Mucosa of descending colon (tissue), 3 donors: ENCODE measurements at regions not wholly inside any gene's neighbourhood (a gene's known extent, or its start where the extent isn't known, plus 50 kb on each side); places are given as distances from the start of the nearest gene placed in this dataset.

Experiments used
- ATAC-seq: fragments of 200-7000 bp; cut with Tn5 transposase; one replicate; pipeline ENCODE4 v1.9.1; 2020; ENCODE audit warnings: mild to moderate bottlenecking, moderate library complexity
- DNase-seq, 3 donors: peaks; one replicate each; pipeline ENCODE4 v3.0.0-alpha.2; 2020
- H3K36me3 ChIP-seq: fragments of 200-600 bp; one replicate; pipeline ENCODE4 v1.8.0; 2021; ENCODE audit warnings: low read depth, mild to moderate bottlenecking
- H3K4me1 ChIP-seq: fragments of 200-600 bp; one replicate; pipeline ENCODE4 v1.8.0; 2021; ENCODE audit warnings: low read depth, mild to moderate bottlenecking
- H3K4me3 ChIP-seq: fragments of 200-600 bp; one replicate; pipeline ENCODE4 v1.8.0; 2021; ENCODE audit warnings: mild to moderate bottlenecking
- H3K9me3 ChIP-seq: fragments of 200-600 bp; one replicate; pipeline ENCODE4 v1.8.0; 2021; ENCODE audit warnings: mild to moderate bottlenecking
- intact Hi-C, 2 donors: fragments of 100-400 bp; cut with DNase I in 1 of 2; cut with micrococcal nuclease in 1 of 2; formaldehyde crosslinking; loops; one replicate each; pipeline versions ENCODE4 v1.11.0 to v1.11.1; 2022; cut with DNase I, micrococcal nuclease
- TF ChIP-seq, protein P1 (sequence below): fragments of 200-600 bp; IDR thresholded peaks from one replicate; pipeline ENCODE4 v1.8.0; 2022; ENCODE audit warnings: antibody characterized with exemption, mild to moderate bottlenecking
- donor health status: DM: no; HTN: no; CAD: no; lungs with moderate emphysema.
- donor health status: DM: no; HTN: no; CAD: no.
- donor health status: DM: no; HTN: yes; CAD: no.

DNA sequence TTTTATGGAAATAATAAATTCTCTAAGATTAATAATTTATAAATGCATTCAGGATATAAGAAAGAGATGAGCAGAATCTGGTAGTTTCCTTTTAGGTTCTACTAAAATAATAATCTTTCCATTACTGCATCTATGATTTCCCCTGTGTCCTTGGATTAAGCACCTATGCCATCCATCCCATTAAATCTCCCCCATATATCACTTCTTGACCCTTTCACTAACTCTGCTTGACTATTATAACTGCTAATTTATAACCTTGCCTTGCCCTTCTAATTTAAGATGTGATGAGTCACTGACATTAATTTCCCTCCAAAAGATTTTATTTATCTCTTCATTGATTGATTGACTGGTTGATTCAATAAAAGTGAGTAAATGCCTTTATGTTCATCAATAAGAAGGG lies 348.3 kb upstream of the LRATD1 start:
- no peak overlapping the region for H3K4me3 ChIP-seq
- H3K4me1 ChIP-seq = no peaks in the 10 kb centered on the region
- intact Hi-C loops = no loop called here
- TF ChIP-seq, protein P1, sequence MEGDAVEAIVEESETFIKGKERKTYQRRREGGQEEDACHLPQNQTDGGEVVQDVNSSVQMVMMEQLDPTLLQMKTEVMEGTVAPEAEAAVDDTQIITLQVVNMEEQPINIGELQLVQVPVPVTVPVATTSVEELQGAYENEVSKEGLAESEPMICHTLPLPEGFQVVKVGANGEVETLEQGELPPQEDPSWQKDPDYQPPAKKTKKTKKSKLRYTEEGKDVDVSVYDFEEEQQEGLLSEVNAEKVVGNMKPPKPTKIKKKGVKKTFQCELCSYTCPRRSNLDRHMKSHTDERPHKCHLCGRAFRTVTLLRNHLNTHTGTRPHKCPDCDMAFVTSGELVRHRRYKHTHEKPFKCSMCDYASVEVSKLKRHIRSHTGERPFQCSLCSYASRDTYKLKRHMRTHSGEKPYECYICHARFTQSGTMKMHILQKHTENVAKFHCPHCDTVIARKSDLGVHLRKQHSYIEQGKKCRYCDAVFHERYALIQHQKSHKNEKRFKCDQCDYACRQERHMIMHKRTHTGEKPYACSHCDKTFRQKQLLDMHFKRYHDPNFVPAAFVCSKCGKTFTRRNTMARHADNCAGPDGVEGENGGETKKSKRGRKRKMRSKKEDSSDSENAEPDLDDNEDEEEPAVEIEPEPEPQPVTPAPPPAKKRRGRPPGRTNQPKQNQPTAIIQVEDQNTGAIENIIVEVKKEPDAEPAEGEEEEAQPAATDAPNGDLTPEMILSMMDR = no peak
- ATAC-seq = no peak
- no peak for DNase-seq
- H3K9me3 ChIP-seq = no peaks in the 10 kb centered on the region
- no peaks in the 10 kb centered on the region for H3K36me3 ChIP-seq

DNA sequence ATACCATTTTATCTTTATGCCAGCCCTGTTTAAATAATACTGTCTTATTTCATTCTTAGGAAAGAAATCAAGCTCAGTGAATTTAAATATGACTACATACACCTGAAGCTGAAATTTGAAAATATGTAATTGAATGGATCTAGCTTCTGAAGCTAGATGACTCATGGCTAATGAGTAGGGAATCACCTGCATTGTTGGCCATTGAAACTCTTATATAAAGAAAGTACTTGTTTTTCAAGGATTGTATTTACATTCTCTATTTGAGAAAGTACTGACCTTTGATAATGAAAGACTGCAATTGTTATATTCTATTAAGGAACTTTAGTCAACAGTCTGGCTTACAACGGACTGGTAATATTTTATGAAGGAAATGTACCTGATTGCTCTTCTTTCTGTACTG lies 346.7 kb upstream of the LRATD1 start:
- Histone ChIP-seq H3K4me1 (no peaks in the 10 kb centered on the region), H3K9me3 (no peaks in the 10 kb centered on the region), H3K4me3 (no peak overlapping the region), H3K36me3 (no peaks in the 10 kb centered on the region)
- ATAC-seq = no peak
- DNase-seq = no peak
- intact Hi-C loops = no loop called here
- TF ChIP-seq, protein P1 = no peak

DNA sequence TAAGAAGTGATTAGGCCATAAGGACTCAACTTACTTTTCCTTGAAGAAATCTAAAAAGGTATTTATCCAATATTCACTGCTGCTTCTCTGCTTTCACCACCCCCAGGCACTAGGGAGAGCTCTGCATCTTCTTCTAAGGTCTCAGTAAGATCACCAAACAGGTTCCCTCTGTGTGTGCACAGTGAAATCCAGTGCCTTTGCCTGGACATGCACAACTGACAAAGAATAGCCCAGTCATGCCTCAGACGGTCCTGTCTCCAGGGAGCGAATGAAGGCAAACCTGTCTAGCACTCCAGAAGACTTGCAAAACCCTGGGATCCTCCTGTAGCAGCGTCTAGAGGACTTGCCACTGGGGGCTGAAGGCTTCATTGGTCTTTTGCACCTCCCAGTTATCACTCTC lies 344.5 kb upstream of the LRATD1 start:
- Histone ChIP-seq H3K36me3 (no peaks in the 10 kb centered on the region), H3K9me3 (no peaks in the 10 kb centered on the region), H3K4me1 (no peaks in the 10 kb centered on the region), H3K4me3 (no peak overlapping the region)
- intact Hi-C loops = no loop called here
- TF ChIP-seq, protein P1 = no peak
- DNase-seq (peak in 1 of 3 donors; percentile 7), ATAC-seq (peak; percentile 37)

DNA sequence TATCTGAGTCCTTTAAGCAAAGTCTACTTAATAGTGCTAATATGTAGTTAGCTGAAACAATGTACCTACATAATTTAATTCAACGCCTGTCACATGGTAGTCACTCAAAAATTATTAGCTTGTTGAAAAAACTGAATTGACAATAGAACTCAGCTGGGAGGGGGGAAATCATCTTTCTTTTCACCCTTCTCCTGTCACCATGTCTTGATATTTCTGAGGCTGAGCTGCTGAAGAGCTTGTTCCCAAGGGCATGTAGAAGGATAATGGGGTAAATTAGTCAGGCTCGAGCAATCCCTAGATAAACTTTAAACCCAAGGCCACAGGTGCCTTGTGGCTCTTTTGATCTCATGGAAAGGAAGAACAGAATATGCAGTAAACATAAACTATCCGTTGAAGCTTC lies 339.6 kb upstream of the LRATD1 start:
- ATAC-seq (no peak), DNase-seq (no peak)
- TF ChIP-seq, protein P1 = no peak
- intact Hi-C loops = no loop called here
- Histone ChIP-seq H3K9me3 (no peaks in the 10 kb centered on the region), H3K36me3 (no peaks in the 10 kb centered on the region), H3K4me3 (no peak overlapping the region), H3K4me1 (no peaks in the 10 kb centered on the region)

DNA sequence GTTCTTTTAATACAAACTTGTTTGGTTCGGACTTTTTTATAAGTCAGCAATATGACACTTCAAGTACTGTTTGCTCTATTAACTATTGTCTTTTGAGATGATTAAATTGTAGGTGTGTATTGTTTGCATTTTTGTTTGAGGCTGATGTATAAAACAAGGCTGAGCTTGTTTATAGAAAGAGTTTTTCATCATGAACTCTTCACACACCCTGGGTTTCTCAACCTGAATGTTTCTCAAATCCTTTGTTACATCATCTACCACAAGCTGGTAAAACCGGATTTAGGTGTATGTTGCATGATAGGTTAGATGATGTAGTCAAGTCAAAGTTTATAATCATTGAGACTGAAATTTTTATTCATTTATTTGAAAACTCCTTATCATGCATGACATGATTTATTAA lies 335.2 kb upstream of the LRATD1 start:
- H3K9me3 ChIP-seq = no peaks in the 10 kb centered on the region
- TF ChIP-seq, protein P1 = no peak
- H3K4me1 ChIP-seq = no peaks in the 10 kb centered on the region
- no peaks in the 10 kb centered on the region for H3K36me3 ChIP-seq
- no peak for DNase-seq
- intact Hi-C loops = no loop called here
- no peak overlapping the region for H3K4me3 ChIP-seq
- ATAC-seq = no peak

DNA sequence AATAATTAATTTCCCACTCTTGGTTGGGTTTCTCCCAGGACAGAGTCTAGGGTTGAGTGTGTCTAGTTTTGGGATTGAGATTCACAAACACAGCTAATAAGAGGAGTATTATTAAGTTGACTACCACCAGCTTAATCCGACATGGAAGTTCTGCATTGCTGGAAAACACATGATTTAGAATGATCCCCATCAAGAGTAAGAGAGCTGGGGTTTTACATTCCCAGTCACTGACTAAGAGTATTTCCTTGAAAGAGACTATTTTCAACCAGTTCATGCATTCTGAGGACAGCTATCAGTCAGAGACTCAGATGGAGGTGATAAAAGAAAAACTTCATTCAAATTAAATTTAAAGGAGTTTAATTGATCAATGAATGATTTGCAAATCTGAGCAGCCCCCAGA lies 334.6 kb upstream of the LRATD1 start:
- ATAC-seq = no peak
- no peaks in the 10 kb centered on the region for H3K9me3 ChIP-seq
- H3K4me1 ChIP-seq = no peaks in the 10 kb centered on the region
- DNase-seq = no peak
- TF ChIP-seq, protein P1 = no peak
- no peak overlapping the region for H3K4me3 ChIP-seq
- H3K36me3 ChIP-seq = no peaks in the 10 kb centered on the region
- intact Hi-C loops = no loop called here
